Endothelial cell (in vitro differentiated cells): ENCODE measurements at regions not wholly inside any gene's neighbourhood (a gene's known extent, or its start where the extent isn't known, plus 50 kb on each side); places are given as distances from the start of the nearest gene placed in this dataset.

Experiments used
- DNase-seq: peaks from one replicate; pipeline ENCODE4 v3.0.0; 2021; ENCODE audit warnings: low spot score
- H3K27ac Mint-ChIP-seq: one replicate; pipeline ENCODE4 v1.8.0; 2021; ENCODE audit warnings: mixed read lengths, inconsistent platforms; ENCODE audit not compliant: unreplicated experiment
- H3K27me3 Mint-ChIP-seq: one replicate; pipeline ENCODE4 v1.8.0; 2021; ENCODE audit warnings: mild to moderate bottlenecking, moderate library complexity, mixed read lengths, inconsistent platforms; ENCODE audit not compliant: unreplicated experiment
- H3K36me3 Mint-ChIP-seq: one replicate; pipeline ENCODE4 v1.8.0; 2021; ENCODE audit warnings: mild to moderate bottlenecking, low read depth, mixed read lengths, inconsistent platforms; ENCODE audit not compliant: unreplicated experiment
- H3K4me1 Mint-ChIP-seq: one replicate; pipeline ENCODE4 v1.8.0; 2021; ENCODE audit warnings: mild to moderate bottlenecking, mixed read lengths, inconsistent platforms; ENCODE audit not compliant: unreplicated experiment
- H3K4me3 Mint-ChIP-seq: one replicate; pipeline ENCODE4 v1.8.0; 2021; ENCODE audit warnings: mild to moderate bottlenecking, mixed read lengths, inconsistent platforms; ENCODE audit not compliant: unreplicated experiment
- H3K9me3 Mint-ChIP-seq: one replicate; pipeline ENCODE4 v1.8.0; 2021; ENCODE audit warnings: mixed read lengths, inconsistent platforms; ENCODE audit not compliant: unreplicated experiment
- TF ChIP-seq, protein P1 (sequence below): fragments of 200-600 bp; sonication (generic); IDR thresholded peaks from one replicate; pipeline ENCODE4 v1.5.0; 2021; ENCODE audit warnings: antibody characterized with exemption; ENCODE audit not compliant: unreplicated experiment

DNA sequence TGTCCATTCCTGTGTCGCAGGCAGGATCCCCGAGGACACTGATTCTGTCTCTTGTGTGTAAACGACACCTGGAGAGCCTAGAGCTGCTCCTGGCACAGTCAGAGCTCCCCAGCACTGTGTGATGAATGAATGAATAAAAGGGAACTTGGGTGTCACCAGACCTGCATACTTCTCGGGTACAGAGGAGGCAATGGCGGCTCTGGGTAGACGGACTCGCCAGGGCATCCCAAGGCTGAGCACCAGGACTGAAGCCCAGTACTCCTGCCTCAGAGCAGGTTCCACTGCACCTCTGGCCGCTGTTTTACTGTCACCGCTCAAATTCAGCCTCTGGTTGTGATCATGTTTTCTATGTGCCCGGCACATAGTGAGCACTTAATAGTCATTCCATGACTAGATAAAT, 255.8 kb downstream of the GLRX3 start:
- H3K9me3 Mint-ChIP-seq = peaks cover 68% of the 10 kb centered on the region
- H3K4me3 Mint-ChIP-seq = no peak overlapping the region
- peaks cover 15% of the 10 kb centered on the region for H3K27me3 Mint-ChIP-seq
- TF ChIP-seq, protein P1, sequence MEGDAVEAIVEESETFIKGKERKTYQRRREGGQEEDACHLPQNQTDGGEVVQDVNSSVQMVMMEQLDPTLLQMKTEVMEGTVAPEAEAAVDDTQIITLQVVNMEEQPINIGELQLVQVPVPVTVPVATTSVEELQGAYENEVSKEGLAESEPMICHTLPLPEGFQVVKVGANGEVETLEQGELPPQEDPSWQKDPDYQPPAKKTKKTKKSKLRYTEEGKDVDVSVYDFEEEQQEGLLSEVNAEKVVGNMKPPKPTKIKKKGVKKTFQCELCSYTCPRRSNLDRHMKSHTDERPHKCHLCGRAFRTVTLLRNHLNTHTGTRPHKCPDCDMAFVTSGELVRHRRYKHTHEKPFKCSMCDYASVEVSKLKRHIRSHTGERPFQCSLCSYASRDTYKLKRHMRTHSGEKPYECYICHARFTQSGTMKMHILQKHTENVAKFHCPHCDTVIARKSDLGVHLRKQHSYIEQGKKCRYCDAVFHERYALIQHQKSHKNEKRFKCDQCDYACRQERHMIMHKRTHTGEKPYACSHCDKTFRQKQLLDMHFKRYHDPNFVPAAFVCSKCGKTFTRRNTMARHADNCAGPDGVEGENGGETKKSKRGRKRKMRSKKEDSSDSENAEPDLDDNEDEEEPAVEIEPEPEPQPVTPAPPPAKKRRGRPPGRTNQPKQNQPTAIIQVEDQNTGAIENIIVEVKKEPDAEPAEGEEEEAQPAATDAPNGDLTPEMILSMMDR = no peak
- no peak overlapping the region for H3K27ac Mint-ChIP-seq
- DNase-seq = no peak
- H3K4me1 Mint-ChIP-seq = no peaks in the 10 kb centered on the region
- peaks cover 21% of the 10 kb centered on the region for H3K36me3 Mint-ChIP-seq

- peaks cover 68% of the 10 kb centered on the region for H3K9me3 Mint-ChIP-seq
Measured at GRCh38 chr10:130393342-130393741, 257.2 kb downstream of the GLRX3 start.

GRCh38 chr10:130394832-130395231, 258.6 kb downstream of the GLRX3 start:
- TF ChIP-seq, protein P1 = no peak
- Mint-ChIP-seq H3K36me3 (peaks cover 18% of the 10 kb centered on the region), H3K4me1 (no peaks in the 10 kb centered on the region), H3K4me3 (no peak overlapping the region), H3K27ac (no peak overlapping the region), H3K27me3 (peaks cover 13% of the 10 kb centered on the region), H3K9me3 (peaks cover 64% of the 10 kb centered on the region)
- DNase-seq = no peak

More at GRCh38 chr10:130393342-130393741, 257.2 kb downstream of the GLRX3 start:
- no peaks in the 10 kb centered on the region for H3K4me1 Mint-ChIP-seq
- TF ChIP-seq, protein P1 = no peak
- DNase-seq = no peak
- peaks cover 15% of the 10 kb centered on the region for H3K27me3 Mint-ChIP-seq
- H3K27ac Mint-ChIP-seq = no peak overlapping the region
- H3K36me3 Mint-ChIP-seq = peaks cover 18% of the 10 kb centered on the region
- no peak overlapping the region for H3K4me3 Mint-ChIP-seq

DNA sequence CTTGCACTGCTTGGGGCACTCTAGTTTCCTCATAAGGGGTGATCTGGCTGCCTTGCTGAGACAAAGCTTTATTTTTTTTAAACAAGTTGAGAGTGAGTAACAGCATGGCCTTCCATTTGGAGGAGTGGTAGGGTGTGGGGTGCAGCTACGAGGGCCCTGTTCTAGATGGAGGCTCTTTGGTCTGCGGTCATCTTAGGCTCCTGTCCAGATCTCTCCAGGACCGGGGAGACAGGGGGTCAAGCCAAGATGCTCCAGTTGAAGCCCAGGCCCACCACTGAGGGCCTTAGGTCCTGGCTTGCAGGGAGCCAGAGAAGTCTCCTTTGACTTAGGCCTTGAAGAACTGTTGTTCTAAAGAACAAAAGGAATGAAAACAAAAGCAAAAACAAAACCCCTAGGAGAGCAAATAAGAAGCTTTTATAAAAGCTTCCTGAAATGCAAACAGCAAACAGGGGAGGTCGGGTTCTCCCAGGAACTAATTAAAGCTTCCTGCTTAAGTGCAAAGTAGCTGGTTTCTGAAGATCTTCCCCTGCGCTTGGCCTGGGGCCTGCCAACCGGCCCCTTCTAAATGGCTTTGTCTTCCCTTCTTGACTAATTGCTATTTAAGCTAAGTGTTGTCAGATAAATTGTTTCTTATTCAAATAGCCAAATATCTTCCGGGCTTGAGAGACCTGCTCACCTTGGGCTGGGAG, 259.2 kb downstream of the GLRX3 start:
- peaks cover 12% of the 10 kb centered on the region for H3K27me3 Mint-ChIP-seq
- TF ChIP-seq, protein P1 = no peak
- H3K36me3 Mint-ChIP-seq = peaks cover 16% of the 10 kb centered on the region
- peaks cover 59% of the 10 kb centered on the region for H3K9me3 Mint-ChIP-seq
- H3K4me3 Mint-ChIP-seq = no peak overlapping the region
- H3K27ac Mint-ChIP-seq = no peak overlapping the region
- H3K4me1 Mint-ChIP-seq = no peaks in the 10 kb centered on the region
- no peak for DNase-seq

- no peak for DNase-seq
- Mint-ChIP-seq H3K27me3 (peaks cover 12% of the 10 kb centered on the region), H3K4me3 (no peak overlapping the region), H3K4me1 (no peaks in the 10 kb centered on the region), H3K36me3 (peaks cover 16% of the 10 kb centered on the region), H3K27ac (no peak overlapping the region), H3K9me3 (peaks cover 59% of the 10 kb centered on the region)
- TF ChIP-seq, protein P1 = no peak
Measured at GRCh38 chr10:130396044-130396443, 259.9 kb downstream of the GLRX3 start.
